NCI-H345 (cell line): ENCODE measurements at regions not wholly inside any gene's neighbourhood (a gene's known extent, or its start where the extent isn't known, plus 50 kb on each side); places are given as distances from the start of the nearest gene placed in this dataset.
A peak's percentile ranks its signal among the peaks of the same experiment; 100 is the strongest.
"Not testable (repeated sequence)": the region's sequence is repeated elsewhere in the genome, so short reads cannot be mapped to it uniquely, and the experiment has no call there.

Experiments
- DNase-seq: peaks from one replicate; lab custom pipeline; 2025; lab: John Stamatoyannopoulos, UW

GRCh38 chr15:95606551-95606950 is 723.9 kb upstream of the NR2F2 start:
- DNase-seq, result no peak

DNA sequence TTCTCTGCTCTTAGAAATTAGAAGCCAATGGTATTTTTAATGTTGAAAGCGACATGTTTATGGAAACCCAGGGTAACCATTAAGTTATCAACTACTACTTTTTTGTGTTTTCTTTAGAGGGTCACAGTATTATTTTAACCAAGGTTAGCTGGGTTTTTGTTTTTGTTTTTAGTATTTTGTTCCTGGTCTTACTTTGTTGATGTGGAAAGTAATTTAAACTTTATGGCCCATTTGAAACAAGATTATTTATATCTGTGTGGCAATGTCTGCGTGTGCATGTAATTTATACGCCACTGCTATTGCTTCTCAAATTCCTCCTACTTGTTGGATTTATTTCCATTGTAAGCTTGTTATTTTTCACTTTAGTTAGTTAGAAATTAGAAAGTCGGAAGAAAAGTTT is 722.1 kb upstream of the NR2F2 start:
- DNase-seq, result no peak

DNA sequence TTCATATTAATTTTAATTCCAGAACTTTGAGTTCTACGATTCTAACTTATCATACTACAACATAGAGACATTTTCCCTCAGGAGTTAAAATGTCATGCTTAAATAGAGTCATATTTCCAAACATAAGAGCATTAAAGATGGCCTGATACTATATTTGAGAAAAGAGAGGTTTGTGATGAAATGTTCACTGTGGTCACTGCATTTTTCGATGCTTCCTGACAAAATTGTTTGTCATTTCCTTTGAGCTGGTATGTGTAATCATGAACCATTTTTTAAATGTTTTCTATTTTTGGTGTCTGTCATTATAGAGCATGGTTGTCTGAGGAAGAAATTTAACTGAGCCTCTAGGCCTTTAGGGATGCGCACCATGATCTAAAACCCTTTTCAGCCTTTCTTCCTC is 721.4 kb upstream of the NR2F2 start:
- no peak for DNase-seq

- no peak for DNase-seq
Measured at GRCh38 chr15:95610945-95611344, 719.6 kb upstream of the NR2F2 start.

DNA sequence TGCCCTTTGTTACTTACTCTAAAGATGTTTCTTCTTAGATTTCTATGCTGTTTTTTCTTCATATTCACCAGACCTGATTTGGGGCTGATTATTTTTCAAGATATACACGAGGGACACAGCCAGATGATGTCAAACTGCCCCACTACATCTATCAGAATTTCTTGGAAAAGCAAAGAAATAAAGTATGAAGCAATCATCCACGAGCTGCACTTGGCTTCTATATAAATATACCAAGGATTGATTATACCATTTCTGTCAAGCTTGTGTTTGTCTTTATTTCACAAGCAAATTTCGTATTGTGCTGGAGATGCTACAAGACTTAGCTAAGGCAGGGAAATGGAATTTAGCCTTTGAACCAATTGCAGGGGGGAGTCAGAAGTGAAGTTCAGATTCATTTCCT is 715.1 kb upstream of the NR2F2 start:
- DNase-seq, result no peak

DNA sequence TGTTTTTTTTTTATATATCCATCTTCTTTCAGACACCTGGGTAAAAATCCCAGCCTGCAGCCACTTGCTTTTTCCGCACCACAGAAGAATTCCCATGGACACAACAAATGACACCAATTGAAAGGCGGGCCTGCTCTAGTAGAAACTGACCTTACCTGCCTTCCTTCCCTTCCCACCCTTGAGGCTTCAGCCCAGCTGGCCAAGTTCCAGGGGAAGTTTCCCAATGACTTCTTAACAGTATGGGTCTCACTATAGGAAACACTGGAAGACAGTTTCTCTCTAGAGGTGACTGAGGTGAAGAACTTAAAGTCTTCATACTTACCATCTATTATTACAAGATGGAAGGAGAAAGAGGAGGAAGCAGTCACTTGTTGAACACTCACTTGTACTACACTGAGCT is 714.2 kb upstream of the NR2F2 start:
- no peak for DNase-seq

DNA sequence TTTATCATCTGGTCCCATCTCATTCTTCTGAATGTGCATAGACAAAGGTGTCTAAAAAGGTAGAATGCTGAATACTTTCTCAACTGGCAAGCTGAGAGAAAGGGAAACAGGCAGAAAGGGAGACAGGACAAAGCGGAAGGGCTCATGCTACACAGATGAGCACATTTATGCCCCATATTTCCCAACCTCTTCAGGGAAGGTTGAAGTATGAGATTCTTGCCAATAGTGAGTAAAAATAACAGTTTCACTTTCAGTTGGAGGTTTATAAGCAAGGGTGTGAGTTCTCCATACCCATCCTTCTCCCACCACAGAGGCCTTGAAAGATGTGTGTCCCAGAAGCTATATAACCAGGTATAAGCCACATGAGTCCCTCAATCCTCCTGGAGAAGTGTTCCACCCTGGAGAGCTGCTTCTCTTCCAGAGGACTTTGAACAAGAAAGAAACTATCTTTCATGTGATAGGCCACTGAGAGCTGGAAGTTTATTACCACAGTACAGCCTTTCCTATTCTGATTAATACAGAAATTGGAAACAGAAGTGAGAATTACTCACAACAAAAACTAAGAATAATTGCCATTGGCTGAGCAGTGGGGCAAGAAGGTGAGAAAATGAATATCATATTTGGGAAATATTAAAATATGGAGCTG is 709.4 kb upstream of the NR2F2 start:
- no peak for DNase-seq

- DNase-seq, result no peak
Measured at GRCh38 chr15:95622843-95623242, 707.7 kb upstream of the NR2F2 start.

DNA sequence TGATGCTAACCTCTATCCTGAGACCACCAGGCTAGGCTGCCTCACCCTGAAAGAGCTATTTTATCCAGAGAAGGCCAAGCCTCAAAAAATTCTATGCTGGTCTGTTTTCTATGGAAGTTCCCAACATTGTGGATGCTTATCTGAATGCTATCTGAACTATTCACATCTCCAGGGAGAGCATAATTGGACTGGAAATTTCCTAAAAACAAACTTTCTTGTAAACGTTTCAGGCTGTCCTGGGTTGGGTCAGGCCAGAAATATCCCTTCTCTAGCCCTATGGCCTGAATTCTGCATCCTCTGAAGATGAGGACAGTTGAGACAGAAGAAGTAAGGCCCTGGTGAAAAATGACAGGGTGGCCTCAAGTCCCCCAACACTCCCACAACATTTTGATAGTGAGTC is 706.4 kb upstream of the NR2F2 start:
- no peak for DNase-seq

DNA sequence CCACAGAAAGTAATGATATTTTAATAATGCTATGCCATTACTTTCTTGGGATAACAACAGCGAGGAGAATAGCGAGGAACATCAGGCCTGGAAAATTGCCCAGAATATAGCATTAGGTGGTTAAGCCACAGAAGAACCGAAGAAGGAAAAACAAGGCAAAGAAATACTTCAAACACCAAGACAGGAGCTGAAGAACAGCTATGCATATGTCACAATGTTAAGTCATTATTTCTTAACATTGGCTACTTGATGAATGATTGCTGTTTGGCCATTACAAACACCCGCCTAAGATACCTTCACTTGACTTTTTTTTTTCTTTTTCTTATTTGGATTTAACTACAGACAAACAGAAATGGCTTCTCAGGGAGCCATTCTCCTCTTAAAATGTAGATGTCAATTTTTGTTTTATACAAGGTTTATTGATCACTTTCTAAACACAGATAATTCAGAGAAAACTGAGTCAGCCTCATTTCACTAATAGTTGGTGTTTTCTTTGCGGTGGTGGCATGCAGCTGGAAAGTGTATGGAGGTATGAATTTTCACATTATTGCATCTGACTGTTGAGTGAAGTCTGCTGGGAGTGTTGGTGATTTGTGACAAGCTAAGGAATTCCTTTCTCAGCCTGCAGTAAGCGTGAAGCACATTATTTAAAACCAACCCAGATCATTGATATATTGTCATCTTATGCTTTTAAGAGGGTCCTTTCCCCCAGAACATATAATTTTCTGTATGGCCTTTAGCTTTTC is 705.7 kb upstream of the NR2F2 start:
- no peak for DNase-seq

DNA sequence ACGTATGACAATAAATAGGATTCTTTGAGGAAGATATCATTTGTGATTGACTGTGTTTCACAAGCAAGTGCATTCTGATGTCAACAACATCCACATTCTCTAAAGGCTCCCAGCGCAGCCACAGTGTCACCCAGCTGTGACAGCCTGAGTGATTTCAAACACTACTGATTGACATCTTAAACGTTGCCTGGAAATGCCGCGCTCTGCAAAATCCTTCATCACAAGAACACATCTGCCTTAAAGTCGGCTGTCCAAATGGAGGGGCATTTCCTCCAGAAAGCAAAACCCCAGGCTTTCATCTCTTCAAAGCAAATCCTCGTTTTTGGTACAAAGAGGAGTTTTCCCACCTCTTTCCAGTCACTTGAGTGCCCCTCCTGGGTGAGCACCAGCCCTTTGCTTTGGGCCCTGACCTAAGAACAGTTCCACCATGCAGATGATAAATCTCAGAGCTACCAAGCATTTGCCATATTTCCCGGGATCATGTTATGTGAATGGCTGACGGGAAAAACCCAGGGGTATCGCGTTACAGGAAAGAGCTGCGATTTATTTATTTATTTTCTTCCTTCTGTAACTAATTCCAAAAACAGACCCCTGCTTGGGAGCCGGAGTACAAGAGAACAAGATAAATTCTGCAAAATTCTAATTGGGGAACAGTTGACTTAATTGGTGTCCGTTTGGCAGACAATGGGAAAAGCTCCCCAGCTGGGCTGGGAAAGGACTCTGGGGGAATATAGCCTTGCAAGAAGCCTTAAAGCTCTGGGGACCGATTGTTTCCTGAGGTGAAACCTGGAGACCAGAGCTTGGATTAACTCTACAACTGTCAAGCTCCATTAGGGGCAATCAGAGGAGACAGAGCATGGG is 703.8 kb upstream of the NR2F2 start:
- peak; percentile 19 for DNase-seq

- DNase-seq, result no peak
Measured at GRCh38 chr15:95629503-95630168, 700.9 kb upstream of the NR2F2 start.

GRCh38 chr15:95630683-95631082 is 699.8 kb upstream of the NR2F2 start:
- DNase-seq, result no peak

GRCh38 chr15:95635666-95636065 is 694.8 kb upstream of the NR2F2 start:
- no peak for DNase-seq

DNA sequence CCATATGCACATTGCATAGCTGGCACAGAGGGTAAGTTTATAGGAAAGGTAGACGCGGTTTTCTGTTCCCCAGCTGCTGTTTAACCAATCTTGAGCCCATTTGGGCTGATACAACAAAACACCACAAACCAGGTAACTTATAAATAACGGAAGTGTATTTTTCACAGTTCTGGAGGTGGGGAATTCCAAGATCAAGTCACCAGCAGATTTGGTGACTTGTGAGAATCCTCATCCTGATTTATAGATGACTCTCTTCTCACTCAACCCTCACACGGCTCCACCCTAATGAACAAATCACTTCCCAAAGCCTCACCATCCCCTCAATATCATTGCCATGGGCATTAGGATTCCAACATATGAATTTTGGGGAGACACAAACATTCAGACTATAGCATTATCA is 694.4 kb upstream of the NR2F2 start:
- DNase-seq, result no peak

DNA sequence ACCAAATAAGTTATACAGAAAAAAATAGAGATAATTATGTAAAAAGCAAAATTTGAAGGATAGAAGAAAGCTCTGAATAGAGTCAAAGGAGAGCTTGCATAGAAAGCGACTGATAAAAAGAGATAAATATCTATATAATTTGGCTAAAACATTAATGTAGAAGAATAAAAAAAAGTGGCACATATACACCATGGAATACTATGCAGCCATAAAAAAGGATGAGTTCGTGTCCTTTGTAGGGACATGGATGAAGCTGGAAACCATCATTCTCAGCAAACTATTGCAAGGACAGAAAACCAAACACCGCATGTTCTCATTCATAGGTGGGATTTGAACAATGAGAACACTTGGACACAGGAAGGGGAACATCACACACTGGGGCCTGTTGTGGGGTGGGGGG is 693.3 kb upstream of the NR2F2 start:
- DNase-seq, result not testable (repeated sequence)

GRCh38 chr15:95639208-95639607 is 691.3 kb upstream of the NR2F2 start:
- no peak for DNase-seq

DNA sequence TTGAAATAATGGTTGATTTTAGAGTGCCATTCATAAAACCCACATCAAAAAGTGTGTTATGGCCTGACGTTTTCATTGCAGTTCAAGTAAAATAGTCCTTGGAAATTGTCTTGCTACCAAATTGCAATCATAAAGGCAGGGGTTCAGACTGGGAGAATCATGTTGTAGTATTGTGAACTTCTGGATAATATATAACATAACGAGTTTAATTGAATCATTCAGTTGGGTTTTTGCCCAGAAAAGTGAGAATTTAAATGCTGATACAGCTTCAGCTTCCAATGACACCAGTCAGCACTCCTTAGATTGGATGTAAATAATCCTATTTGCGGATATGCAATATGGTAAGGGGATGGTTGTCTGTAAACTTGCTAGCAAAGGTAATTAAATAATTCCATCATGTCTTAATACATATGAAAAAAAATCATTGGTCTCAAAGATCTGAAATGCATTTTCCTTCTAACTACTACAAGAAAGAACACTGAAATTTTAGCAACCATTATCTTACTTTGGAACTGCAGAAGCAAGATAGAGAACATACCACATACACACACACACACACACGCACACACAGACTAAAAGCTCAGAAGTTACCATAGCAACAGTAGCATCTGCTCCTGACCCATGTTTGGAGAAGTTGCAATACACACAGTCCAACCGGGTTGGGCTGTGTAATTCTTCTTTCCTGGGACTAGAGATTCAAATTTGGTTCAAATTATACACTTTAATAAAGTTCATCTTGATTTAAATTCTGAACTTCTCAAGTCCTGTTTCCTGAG is 686.2 kb upstream of the NR2F2 start:
- DNase-seq, result no peak

- no peak for DNase-seq
Measured at GRCh38 chr15:95645791-95646338, 684.6 kb upstream of the NR2F2 start.

DNA sequence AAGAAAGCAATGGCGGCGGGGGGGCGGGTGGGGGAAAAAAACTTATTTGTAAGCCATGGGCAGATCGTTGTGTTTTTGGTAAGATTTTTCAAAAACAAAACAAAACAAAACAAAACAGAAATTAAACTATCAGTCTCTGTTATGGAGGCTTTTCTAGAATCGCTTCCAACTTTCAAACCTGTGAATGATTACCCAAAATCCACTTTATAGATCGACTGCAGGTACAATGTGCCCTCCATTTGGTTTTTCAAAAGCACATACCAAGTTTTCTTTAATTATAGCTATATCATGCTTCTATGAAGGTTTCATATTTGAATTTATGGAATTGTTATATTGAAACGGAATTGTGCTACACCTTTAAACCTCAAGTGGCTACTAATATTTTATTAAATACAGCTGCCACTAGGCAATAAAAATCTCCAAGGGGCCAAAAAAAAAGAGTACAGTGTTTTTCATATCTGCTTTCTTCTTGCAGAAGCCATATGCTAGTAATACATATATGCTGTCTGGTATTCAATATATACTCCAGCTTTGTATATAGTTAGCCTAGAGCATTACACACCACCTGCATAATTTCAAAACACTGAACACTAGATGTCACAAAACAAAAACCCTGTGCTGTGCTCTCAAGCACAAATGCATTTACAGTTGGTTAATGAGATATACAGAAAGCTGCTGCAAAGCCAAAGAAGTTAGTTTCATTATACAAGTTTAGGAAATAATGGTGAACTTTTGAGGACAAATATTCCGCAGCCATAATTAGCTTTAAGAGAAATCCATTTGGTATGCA is 683.8 kb upstream of the NR2F2 start:
- DNase-seq, result no peak
